ENCODE measurements at regions not wholly inside any gene's neighbourhood (a gene's known extent, or its start where the extent isn't known, plus 50 kb on each side); places are given as distances from the start of the nearest gene placed in this dataset.

DNA sequence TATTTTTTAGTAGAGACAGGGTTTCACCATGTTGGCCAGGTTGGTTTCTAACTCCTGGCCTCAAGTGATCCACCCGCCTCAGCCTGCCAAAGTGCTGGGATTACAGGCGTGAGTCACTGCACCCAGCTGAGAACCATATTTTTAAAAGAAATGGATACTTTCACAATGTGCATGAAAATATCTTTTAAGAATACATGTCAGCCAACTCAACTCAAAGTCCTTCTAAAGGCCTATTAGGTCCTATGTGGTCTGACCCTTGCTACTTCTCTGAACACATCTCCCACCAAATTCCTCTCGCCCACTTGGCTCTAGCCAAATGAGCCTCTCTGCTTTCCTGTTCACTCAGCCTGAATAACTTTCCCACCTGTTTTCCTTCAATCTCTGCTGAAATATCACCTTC lies 119.6 kb downstream of the MTX2 start:
- H3K27me3 Mint-ChIP-seq = peaks cover 28 to 43% of the 10 kb centered on the region in 2 donors
- no peaks in the 10 kb centered on the region for H3K36me3 Mint-ChIP-seq
- H3K4me3 Mint-ChIP-seq = no peak overlapping the region
- H3K27ac Mint-ChIP-seq = no peak overlapping the region
- no peak for DNase-seq (ENCODE audit: low spot score)
- H3K4me1 Mint-ChIP-seq (ENCODE audit: low read depth in 2 of 2) = no peaks in the 10 kb centered on the region
- ATAC-seq = no peak
- no peaks in the 10 kb centered on the region for H3K9me3 Mint-ChIP-seq

DNA sequence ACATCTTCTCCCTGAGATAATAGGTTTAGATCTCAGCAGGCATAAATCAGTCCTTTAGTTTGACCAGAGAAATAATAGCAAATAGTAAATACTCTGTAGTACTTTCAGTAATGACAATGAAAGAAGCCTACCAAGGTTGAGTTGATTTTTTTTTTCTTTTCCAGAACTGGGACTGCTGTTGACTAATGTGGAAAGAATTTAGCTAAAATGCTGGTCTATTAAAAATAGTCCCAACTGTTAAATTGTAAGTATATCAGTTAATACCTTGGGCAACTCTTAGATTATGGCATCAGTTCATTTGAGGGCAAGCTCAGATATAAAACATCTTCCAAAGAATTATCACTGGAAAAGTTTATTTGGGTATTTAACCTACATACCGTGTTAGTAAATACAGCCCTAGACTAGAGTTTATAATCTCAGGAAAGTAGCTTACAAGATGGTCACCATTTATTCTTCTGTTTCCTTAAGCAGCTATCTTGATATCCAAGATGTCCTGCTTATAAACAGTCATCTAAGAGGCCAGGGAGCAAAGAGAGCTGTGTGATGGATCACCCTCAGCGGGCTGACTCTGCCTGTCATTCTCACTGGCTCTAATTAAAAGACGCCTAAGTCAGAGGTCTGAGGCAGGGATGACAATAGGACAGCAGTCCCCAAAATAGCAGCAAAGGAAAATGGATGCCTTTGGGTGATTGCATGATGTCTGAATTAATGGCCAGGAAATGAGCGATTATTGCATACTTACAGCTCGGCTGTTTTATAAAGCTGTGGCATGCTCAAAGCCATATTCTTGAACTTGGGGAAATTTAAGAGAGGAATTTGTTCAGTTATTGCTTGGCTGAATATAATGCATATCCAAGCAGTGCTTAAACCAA lies 121.3 kb downstream of the MTX2 start:
- Mint-ChIP-seq H3K27ac (no peak overlapping the region), H3K27me3 (peaks cover 29 to 51% of the 10 kb centered on the region in 2 donors), H3K36me3 (no peaks in the 10 kb centered on the region), H3K4me1 (ENCODE audit: low read depth in 2 of 2) (no peaks in the 10 kb centered on the region), H3K9me3 (no peaks in the 10 kb centered on the region), H3K4me3 (no peak overlapping the region)
- no peak for ATAC-seq
- no peak for DNase-seq (ENCODE audit: low spot score)

DNA sequence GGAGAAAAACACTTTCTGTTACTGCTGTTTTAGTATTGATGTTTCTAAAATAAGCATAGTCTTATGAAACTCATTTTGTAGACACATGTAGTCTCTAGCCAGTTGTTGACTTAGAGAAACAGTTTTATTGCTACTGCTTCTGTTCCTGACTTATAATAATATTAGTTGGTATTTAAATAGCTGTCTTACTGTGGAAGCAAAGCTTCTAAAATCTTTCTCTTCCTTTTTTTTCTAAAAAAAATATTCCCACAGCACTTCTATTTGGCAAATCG lies 121.8 kb downstream of the MTX2 start:
- H3K27ac Mint-ChIP-seq = no peak overlapping the region

DNA sequence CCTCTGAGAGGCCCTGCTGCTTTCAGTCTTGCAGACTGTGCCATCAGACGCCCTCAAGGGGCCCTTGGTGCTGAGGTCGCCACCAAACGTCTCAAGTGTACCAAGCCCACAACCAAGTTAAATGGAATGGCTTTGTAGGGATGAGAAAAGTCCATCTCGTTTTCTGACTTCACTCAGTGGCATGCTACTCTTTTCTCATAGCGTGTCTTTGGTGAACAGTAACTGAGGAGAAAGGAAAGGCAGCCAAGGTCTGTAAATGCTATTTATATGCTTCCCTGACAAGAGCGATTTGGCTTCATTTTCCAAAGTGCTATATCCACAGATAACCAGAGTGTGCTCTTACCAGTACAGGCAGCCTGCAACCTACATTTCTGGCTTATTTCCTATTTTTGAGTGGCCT lies 123.0 kb downstream of the MTX2 start:
- H3K27me3 Mint-ChIP-seq = peaks cover 33 to 50% of the 10 kb centered on the region in 2 donors
- H3K27ac Mint-ChIP-seq = no peak overlapping the region
- no peaks in the 10 kb centered on the region for H3K36me3 Mint-ChIP-seq
- H3K9me3 Mint-ChIP-seq = no peaks in the 10 kb centered on the region
- H3K4me1 Mint-ChIP-seq (ENCODE audit: low read depth in 2 of 2) = no peaks in the 10 kb centered on the region
- H3K4me3 Mint-ChIP-seq = no peak overlapping the region
- ATAC-seq (no peak), DNase-seq (ENCODE audit: low spot score) (no peak)

More for the DNA sequence above, 121.8 kb downstream of the MTX2 start:
- Mint-ChIP-seq H3K9me3 (no peaks in the 10 kb centered on the region), H3K36me3 (no peaks in the 10 kb centered on the region), H3K27me3 (peaks cover 30 to 51% of the 10 kb centered on the region in 2 donors), H3K4me3 (no peak overlapping the region), H3K4me1 (ENCODE audit: low read depth in 2 of 2) (no peaks in the 10 kb centered on the region)
- no peak for ATAC-seq
- DNase-seq (ENCODE audit: low spot score) = no peak

DNA sequence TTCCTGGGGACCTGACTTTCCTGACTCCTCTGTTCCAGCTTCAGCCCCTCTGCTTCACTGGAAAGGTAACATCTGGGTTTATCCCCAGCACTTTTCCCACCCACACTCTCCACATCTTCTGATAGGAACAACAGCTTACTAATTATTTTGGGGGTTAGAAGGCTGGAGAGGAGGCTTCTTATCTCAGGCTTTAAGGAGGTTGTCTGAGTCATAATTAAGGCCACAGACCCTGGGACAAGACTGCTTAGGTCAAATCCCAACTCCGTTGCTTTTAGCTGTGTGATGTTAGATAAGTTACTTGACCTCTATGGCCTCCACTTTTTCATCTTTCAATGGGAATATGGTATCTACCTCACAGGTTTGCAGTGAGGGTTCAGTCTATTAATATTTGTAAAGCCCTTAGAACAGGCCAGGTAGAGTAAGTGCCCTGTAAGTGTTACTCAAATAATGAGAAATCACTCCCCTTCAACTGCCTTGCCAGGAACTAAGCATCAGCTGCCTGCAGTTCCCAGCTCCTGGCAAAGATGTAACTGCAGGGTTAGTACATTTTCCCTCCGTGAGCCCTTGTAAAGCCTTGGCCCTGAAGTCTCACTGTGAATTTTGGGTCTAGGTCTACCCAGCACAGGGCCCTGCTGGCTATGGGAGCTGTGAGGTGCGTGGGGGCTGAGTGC lies 123.6 kb downstream of the MTX2 start:
- DNase-seq (ENCODE audit: low spot score) (no peak), ATAC-seq (no peak)
- no peaks in the 10 kb centered on the region for H3K9me3 Mint-ChIP-seq
- H3K36me3 Mint-ChIP-seq = no peaks in the 10 kb centered on the region
- peaks cover 32 to 47% of the 10 kb centered on the region in 2 donors for H3K27me3 Mint-ChIP-seq
- H3K27ac Mint-ChIP-seq = no peak overlapping the region
- no peak overlapping the region for H3K4me3 Mint-ChIP-seq
- H3K4me1 Mint-ChIP-seq (ENCODE audit: low read depth in 2 of 2) = no peaks in the 10 kb centered on the region

DNA sequence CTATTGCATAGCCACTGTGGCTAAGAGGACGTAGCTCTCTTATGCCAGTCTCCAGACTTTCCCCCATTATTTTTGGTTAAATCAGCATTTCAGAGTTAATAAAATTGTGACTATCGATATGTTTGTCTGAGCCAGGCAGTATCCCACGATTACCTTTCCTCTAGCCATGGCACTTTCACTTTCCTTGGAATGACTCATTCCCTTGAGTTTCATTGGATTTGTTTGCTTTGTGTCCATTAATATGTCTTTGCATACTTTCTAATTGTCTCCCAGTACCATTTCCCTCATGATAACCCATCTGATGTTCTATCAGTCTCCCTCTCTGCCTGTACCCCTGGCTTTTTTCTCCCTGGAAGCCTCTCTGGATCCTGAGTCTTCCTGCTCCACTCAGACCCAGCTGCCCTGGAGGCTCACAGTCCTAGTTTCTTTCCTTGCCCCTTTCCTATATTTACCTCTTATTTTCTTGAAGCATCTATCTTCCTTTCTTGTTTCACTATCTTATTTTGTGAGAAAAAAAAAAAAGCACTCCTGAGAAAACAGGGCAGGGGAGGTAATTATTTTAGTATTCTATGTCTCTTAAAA lies 126.1 kb downstream of the MTX2 start:
- DNase-seq (ENCODE audit: low spot score) = no peak
- Mint-ChIP-seq H3K27ac (no peak overlapping the region), H3K9me3 (no peaks in the 10 kb centered on the region), H3K27me3 (peaks cover 24 to 36% of the 10 kb centered on the region in 2 donors), H3K4me3 (no peak overlapping the region), H3K4me1 (ENCODE audit: low read depth in 2 of 2) (no peaks in the 10 kb centered on the region), H3K36me3 (no peaks in the 10 kb centered on the region)
- ATAC-seq = no peak

DNA sequence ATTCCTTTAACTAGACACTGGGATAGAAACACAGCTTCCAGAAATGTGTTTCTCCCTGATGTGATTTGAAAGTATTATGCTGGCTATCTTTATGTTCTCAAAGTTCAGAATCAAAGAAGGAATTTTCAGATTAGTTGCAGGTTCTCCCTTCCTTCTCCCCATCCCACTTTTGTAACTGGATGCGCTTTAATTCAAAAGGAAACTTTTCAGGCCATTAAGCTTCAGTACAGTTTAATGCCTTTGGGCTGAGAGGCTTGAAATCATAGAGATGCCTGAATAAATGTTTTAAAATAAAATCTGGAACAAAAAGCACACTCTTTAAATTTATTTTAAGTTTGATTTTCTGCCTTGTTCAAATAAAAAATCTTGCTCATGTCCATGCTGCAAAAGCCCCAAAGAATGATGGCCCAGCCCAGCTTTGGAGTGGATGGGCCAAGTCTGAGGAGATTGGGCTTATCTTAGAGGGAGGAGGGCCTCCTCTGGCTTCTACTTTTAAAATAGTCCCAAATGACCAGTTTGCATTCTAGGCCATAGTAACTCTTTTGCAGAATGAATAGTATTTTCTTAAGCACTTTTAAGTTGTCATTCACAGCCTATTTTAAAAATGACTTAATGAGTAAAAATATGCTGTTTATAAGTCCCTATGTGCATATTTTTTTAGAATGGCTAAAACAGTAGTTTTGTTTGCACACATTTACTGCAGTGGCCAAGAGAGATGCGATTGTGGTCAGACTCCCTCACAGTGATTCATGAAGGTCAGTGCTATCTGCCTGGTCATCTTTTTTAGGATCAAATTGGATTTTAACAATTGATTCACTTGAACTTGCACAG lies 129.2 kb downstream of the MTX2 start:
- Mint-ChIP-seq H3K36me3 (no peaks in the 10 kb centered on the region), H3K4me3 (no peak overlapping the region), H3K27ac (no peak overlapping the region), H3K4me1 (ENCODE audit: low read depth in 2 of 2) (no peaks in the 10 kb centered on the region), H3K9me3 (no peaks in the 10 kb centered on the region), H3K27me3 (peaks cover 19 to 52% of the 10 kb centered on the region in 2 donors)
- ATAC-seq = no peak
- no peak for DNase-seq (ENCODE audit: low spot score)

DNA sequence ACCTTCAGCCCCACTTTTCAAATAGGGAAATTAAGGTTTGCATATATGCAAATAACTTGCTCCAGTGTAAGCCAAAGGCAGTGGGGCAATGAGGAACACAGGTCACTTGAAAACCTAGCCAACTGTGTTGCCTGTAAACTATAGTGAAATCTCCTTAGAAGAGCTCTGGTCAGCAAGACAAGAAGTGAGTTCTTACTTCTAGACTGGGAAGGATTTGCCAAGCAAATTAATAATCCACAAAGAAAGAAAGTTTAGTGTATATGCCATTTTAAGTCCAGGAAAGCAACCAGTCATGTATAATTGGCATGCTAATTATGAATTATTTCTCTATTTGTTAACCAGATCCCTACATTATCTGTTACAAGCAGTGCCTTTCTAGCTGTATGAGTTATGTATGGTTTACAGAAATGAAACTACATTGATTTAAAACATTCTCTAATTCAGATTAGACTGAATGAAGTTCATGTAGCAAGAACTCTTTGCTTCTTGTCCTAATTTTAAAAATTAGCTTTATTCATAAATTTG lies 129.9 kb downstream of the MTX2 start:
- DNase-seq (ENCODE audit: low spot score) = no peak
- H3K9me3 Mint-ChIP-seq = no peaks in the 10 kb centered on the region
- H3K4me1 Mint-ChIP-seq (ENCODE audit: low read depth in 2 of 2) = no peaks in the 10 kb centered on the region
- no peak overlapping the region for H3K27ac Mint-ChIP-seq
- H3K36me3 Mint-ChIP-seq = no peaks in the 10 kb centered on the region
- ATAC-seq = no peak
- no peak overlapping the region for H3K4me3 Mint-ChIP-seq
- H3K27me3 Mint-ChIP-seq = peaks cover 19 to 56% of the 10 kb centered on the region in 2 donors

DNA sequence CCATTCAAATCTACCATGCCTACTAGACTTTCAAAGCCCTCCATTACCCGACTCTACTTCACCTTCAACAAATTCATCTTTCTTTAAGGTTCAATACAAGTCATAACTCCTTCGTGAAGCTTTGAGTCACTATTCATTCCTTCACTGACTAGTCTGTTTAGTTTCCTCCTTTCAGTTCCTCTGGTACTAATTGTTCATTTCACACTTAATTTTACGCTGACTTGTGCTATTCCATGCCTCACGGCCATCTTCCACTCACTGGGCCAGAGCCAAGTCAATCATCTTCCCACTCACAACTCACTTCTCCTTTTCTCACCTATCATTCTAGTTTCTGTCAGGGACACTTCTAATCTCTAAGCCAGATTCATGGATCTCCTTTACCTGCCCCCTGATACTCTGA lies 136.2 kb downstream of the MTX2 start:
- H3K36me3 Mint-ChIP-seq = no peaks in the 10 kb centered on the region
- ATAC-seq (no peak), DNase-seq (ENCODE audit: low spot score) (no peak)
- no peak overlapping the region for H3K27ac Mint-ChIP-seq
- H3K27me3 Mint-ChIP-seq = peaks cover 15 to 70% of the 10 kb centered on the region in 2 donors
- no peak overlapping the region for H3K4me3 Mint-ChIP-seq
- H3K4me1 Mint-ChIP-seq (ENCODE audit: low read depth in 2 of 2) = no peaks in the 10 kb centered on the region
- no peaks in the 10 kb centered on the region for H3K9me3 Mint-ChIP-seq

DNA sequence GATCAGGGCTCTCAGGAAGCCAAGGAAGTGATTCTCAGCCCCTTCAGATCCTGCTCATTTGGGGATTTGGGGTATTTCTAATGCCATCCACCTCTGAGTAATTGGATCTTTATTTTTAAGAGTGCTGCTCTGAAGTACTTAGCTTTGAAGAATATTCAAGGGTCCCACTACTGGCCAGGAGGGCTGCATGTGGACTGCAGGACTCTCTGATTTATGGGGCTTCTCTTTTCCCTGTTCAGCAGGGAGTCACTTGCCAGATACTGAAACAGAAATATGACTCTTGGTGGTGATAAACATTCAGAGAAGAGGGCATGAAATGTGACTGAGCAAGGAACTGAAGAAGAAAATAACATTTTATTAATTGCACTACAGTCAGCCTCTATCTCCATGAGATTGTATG lies 138.5 kb downstream of the MTX2 start:
- DNase-seq (ENCODE audit: low spot score) = no peak
- Mint-ChIP-seq H3K27me3 (peaks cover 15 to 55% of the 10 kb centered on the region in 2 donors), H3K9me3 (no peaks in the 10 kb centered on the region), H3K4me3 (no peak overlapping the region), H3K27ac (no peak overlapping the region), H3K4me1 (ENCODE audit: low read depth in 2 of 2) (no peaks in the 10 kb centered on the region), H3K36me3 (no peaks in the 10 kb centered on the region)
- ATAC-seq = no peak

DNA sequence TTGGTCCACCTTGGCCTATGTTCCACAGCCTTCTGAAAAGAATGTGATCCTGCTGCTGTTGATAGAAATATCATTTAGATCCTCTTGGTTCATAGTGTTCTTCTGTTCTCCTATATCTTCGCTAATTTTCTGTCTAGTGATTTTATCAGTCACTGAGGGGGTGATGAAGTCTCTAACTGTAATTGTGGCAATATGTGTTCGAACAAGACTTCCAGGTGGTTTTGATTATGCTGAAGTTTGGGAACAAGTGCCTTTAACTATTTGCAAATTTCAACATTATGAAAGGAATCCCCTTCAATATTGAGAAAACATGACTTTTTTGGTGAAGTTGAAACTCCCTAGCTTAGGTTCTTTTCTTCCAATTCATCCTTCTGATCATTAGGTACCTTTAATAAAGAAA lies 140.4 kb downstream of the MTX2 start:
- no peak for ATAC-seq
- Mint-ChIP-seq H3K36me3 (no peaks in the 10 kb centered on the region), H3K27me3 (peaks cover 23 to 48% of the 10 kb centered on the region in 2 donors), H3K9me3 (no peaks in the 10 kb centered on the region), H3K4me1 (ENCODE audit: low read depth in 2 of 2) (no peaks in the 10 kb centered on the region), H3K4me3 (no peak overlapping the region), H3K27ac (no peak overlapping the region)
- no peak for DNase-seq (ENCODE audit: low spot score)

DNA sequence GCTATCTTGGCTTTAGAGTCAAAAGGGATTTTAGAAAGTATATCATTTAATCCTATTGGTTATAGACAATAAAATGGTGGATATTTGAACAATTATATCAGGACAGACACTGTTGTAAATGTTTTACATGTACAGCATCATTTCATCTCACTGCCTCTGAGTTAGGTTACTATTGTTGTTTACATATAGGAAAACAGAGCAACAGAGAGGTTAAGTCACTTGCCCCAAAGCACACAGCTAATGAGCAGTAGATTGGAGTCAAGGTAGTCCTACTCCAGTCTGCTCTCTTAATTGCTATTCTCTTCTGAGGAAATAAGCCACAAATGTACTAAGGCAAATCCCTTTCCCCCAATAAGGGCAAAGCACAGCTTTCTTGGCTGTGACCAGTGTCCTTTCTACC lies 142.9 kb downstream of the MTX2 start:
- H3K27ac Mint-ChIP-seq = no peak overlapping the region
- H3K27me3 Mint-ChIP-seq = peaks cover 26 to 40% of the 10 kb centered on the region in 2 donors
- DNase-seq (ENCODE audit: low spot score) (no peak), ATAC-seq (no peak)
- no peak overlapping the region for H3K4me3 Mint-ChIP-seq
- no peaks in the 10 kb centered on the region for H3K36me3 Mint-ChIP-seq
- no peaks in the 10 kb centered on the region for H3K4me1 Mint-ChIP-seq (ENCODE audit: low read depth in 2 of 2)
- H3K9me3 Mint-ChIP-seq = no peaks in the 10 kb centered on the region

DNA sequence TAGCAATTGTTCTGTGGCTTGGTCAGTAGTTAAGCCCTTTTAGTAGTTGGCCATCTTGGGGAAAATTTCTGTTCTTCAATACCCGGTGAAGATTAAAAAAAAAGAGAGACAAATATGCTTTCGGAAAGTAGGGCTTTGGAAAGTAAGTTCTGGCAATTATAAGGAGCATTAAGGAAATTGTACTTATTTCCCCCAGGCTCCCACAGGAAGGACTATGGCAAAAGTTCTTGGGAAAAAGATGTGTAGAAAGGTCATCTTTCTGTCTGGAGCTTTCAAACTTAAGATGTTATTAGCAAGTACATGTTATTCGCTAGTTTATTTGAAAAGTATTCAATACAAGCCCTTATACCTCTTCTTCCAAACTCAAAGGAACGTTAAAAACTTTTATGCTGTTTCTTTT lies 144.5 kb downstream of the MTX2 start:
- Mint-ChIP-seq H3K4me1 (ENCODE audit: low read depth in 2 of 2) (no peaks in the 10 kb centered on the region), H3K9me3 (no peaks in the 10 kb centered on the region), H3K4me3 (no peak overlapping the region), H3K36me3 (no peaks in the 10 kb centered on the region), H3K27ac (no peak overlapping the region), H3K27me3 (peaks cover 23 to 34% of the 10 kb centered on the region in 2 donors)
- ATAC-seq (no peak), DNase-seq (ENCODE audit: low spot score) (no peak)
